GM12878 (cell line): ENCODE measurements at regions not wholly inside any gene's neighbourhood (a gene's known extent, or its start where the extent isn't known, plus 50 kb on each side); places are given as distances from the start of the nearest gene placed in this dataset.

ENCODE experiments used
- ATAC-seq: fragments of 200-7000 bp; cut with Tn5 transposase; 3 replicates; pipeline ENCODE4 v1.9.1; 2020; ENCODE audit warnings: mild to moderate bottlenecking, moderate library complexity
- BruUV-seq: library from RNA; stranded (reverse); fragments of 400-500 nt; replicated peaks from 2 replicates; lab custom pipeline; 2021; lab: Mats Ljungman, UMichigan
- CTCF ChIA-PET: fragments of 300-600 bp; sonication (Branson Sonifier 250); formaldehyde crosslinking; extraction: SDS; loops from one replicate; lab custom pipeline; 2021; ENCODE audit warnings: inconsistent platforms; lab: Yijun Ruan, JAX
- POLR2A ChIA-PET: fragments of 350-600 bp; formaldehyde crosslinking; extraction: SDS; loops from one replicate; lab custom pipeline; 2021; ENCODE audit warnings: inconsistent platforms; lab: Charles Lee
- RAD21 ChIA-PET: fragments of 300-600 bp; sonication (Branson Sonifier 250); formaldehyde crosslinking; loops from one replicate; lab custom pipeline; 2023; ENCODE audit warnings: antibody characterized with exemption; ENCODE audit not compliant: unreplicated experiment; lab: Charles Lee
- SMC1A ChIA-PET: fragments of 300-600 bp; sonication (Branson Sonifier 250); formaldehyde crosslinking; loops from one replicate; lab custom pipeline; 2023; ENCODE audit not compliant: unreplicated experiment, uncharacterized antibody; lab: Charles Lee
- DNase-seq: peaks from one replicate; pipeline ENCODE4 v3.0.0-alpha.2; 2011; ENCODE audit warnings: low read depth, low spot score
- FAIRE-seq: peaks from 3 replicates; lab custom pipeline; 2011; peaks lifted over from hg19 to GRCh38; lab: Jason Lieb, UNC
- H2AFZ ChIP-seq: 2 replicates; pipeline ENCODE4 v1.6.0; 2011; ENCODE audit warnings: low read depth, low read length, control low read depth; ENCODE audit not compliant: control insufficient read depth
- H3K27ac ChIP-seq: 2 replicates; pipeline ENCODE4 v1.5.1; 2011; ENCODE audit warnings: control low read depth; ENCODE audit not compliant: control insufficient read depth, insufficient read depth
- H3K27me3 ChIP-seq, 2 experiments: replicated peaks in 1 of 2; 2 replicates each; pipeline versions ENCODE4 v1.6.0 to v1.6.1; 2011; ENCODE audit warnings: low read length in 1 of 2; ENCODE audit not compliant: control insufficient read depth in 2 of 2, insufficient read depth in 2 of 2
- H3K36me3 ChIP-seq, 2 experiments: 2 replicates each; pipeline ENCODE4 v1.5.1; 2011; ENCODE audit warnings: low read length in 1 of 2; ENCODE audit not compliant: control insufficient read depth in 2 of 2, insufficient read depth in 2 of 2
- H3K4me1 ChIP-seq: 2 replicates; pipeline ENCODE4 v1.6.1; 2011; ENCODE audit warnings: mild to moderate bottlenecking, low read length, moderate library complexity, mixed read lengths; ENCODE audit not compliant: control insufficient read depth, insufficient read depth
- H3K4me2 ChIP-seq: 2 replicates; pipeline ENCODE4 v1.6.0; 2011; ENCODE audit warnings: control low read depth; ENCODE audit not compliant: control insufficient read depth, insufficient read depth
- H3K4me3 ChIP-seq: fragments of 200-600 bp; sonication (generic); 2 replicates; pipeline ENCODE4 v1.5.1; 2016
- H3K79me2 ChIP-seq: 2 replicates; pipeline ENCODE4 v1.6.0; 2011; ENCODE audit warnings: low read length; ENCODE audit not compliant: control insufficient read depth, insufficient read depth
- H3K9ac ChIP-seq: 2 replicates; pipeline ENCODE4 v1.8.0; 2011; ENCODE audit warnings: low read length, control low read depth, mixed read lengths; ENCODE audit not compliant: control insufficient read depth, insufficient read depth
- H3K9me3 ChIP-seq: replicated peaks from 3 replicates; pipeline ENCODE4 v1.5.1; 2011; ENCODE audit warnings: mild to moderate bottlenecking, low read length; ENCODE audit not compliant: control insufficient read depth, insufficient read depth
- H4K20me1 ChIP-seq: 2 replicates; pipeline ENCODE4 v1.6.0; 2011; ENCODE audit not compliant: control insufficient read depth, insufficient read depth
- ATF7 ChIP-seq: fragments of 450-650 bp; IDR thresholded peaks from 2 replicates; pipeline ENCODE4 v1.6.1; 2016; ENCODE audit warnings: low read depth, mild to moderate bottlenecking
- CBX5 ChIP-seq: sonication (generic); IDR thresholded peaks from 2 replicates; pipeline ENCODE4 v1.6.1; 2016; ENCODE audit warnings: low read depth, moderate library complexity, mild to moderate bottlenecking, inconsistent platforms
- E2F4 ChIP-seq: IDR thresholded peaks from 2 replicates; pipeline ENCODE4 v1.6.1; 2012; ENCODE audit warnings: low read depth, low read length, improper control_type of control experiment
- EGR1 ChIP-seq, 2 experiments: IDR thresholded peaks; 1 replicate in 1 of 2; 2 replicates in 1 of 2; pipeline ENCODE4 v1.6.1; 2011 to 2012; ENCODE audit warnings: low read depth in 2 of 2, low read length in 2 of 2, borderline replicate concordance in 1 of 2, mild to moderate bottlenecking in 1 of 2, moderate library complexity in 1 of 2
- EP300 ChIP-seq, 2 experiments: fragments of 150-350 bp in 1 of 2; IDR thresholded peaks; 2 replicates each; pipeline ENCODE4 v1.6.1; 2011 to 2012; ENCODE audit warnings: low read depth in 2 of 2, low read length in 2 of 2, borderline replicate concordance in 1 of 2, improper control_type of control experiment in 1 of 2, inconsistent platforms in 1 of 2; ENCODE audit not compliant: control insufficient read depth in 1 of 2
- EZH2 ChIP-seq: IDR thresholded peaks from 2 replicates; pipeline ENCODE4 v1.6.1; 2012; ENCODE audit warnings: low read depth, mild to moderate bottlenecking, control low read depth, inconsistent platforms, low read length, borderline replicate concordance; ENCODE audit not compliant: control insufficient read depth
- GATAD2B ChIP-seq: fragments of 450-650 bp; conservative IDR thresholded peaks from 2 replicates; pipeline ENCODE4 v1.6.1; 2017; ENCODE audit warnings: low read depth, mild to moderate bottlenecking, moderate library complexity
- PAX8 ChIP-seq: fragments of 450-650 bp; IDR thresholded peaks from 2 replicates; pipeline ENCODE4 v1.6.1; 2017; ENCODE audit warnings: mild to moderate bottlenecking, moderate library complexity
- POU2F2 ChIP-seq: IDR thresholded peaks from 3 replicates; pipeline ENCODE4 v1.6.1; 2011; ENCODE audit warnings: low read depth, mild to moderate bottlenecking, low read length, borderline replicate concordance
- RB1 ChIP-seq: fragments of 450-650 bp; formaldehyde crosslinking; IDR thresholded peaks from 2 replicates; pipeline ENCODE4 v1.6.1; 2017; ENCODE audit warnings: mild to moderate bottlenecking, borderline replicate concordance
- REST ChIP-seq: IDR thresholded peaks from 2 replicates; pipeline ENCODE4 v1.6.1; 2012; ENCODE audit warnings: mild to moderate bottlenecking, low read depth, low read length
- SIN3A ChIP-seq: IDR thresholded peaks from 2 replicates; pipeline ENCODE4 v1.6.1; 2012; ENCODE audit warnings: low read depth, low read length, improper control_type of control experiment
- TARDBP ChIP-seq: IDR thresholded peaks from 2 replicates; pipeline ENCODE4 v1.6.1; 2016; ENCODE audit warnings: borderline replicate concordance
- ZBTB4 ChIP-seq: fragments of 450-650 bp; formaldehyde crosslinking; IDR thresholded peaks from 2 replicates; pipeline ENCODE4 v1.4.0; 2022; ENCODE audit warnings: mild to moderate bottlenecking, moderate library complexity
- in situ Hi-C: fragments of 300-500 bp; cut with MboI; formaldehyde crosslinking; loops from 9 replicates; pipeline ENCODE4 v1.14.3; 2018; ENCODE audit warnings: mixed read lengths
- intact Hi-C: fragments of 100-400 bp; cut with micrococcal nuclease; formaldehyde crosslinking; loops from one replicate; pipeline ENCODE4 v1.14.2; 2022; ENCODE audit not compliant: unreplicated experiment
- TF ChIP-seq, protein P1 (sequence below): fragments of 450-650 bp; conservative IDR thresholded peaks from 2 replicates; pipeline ENCODE4 v1.6.1; 2017; ENCODE audit warnings: mild to moderate bottlenecking, moderate library complexity

- no peaks in the 10 kb centered on the region; a peak in 1 of 4 replicates for H3K36me3 ChIP-seq
- no peak overlapping the region for H3K4me3 ChIP-seq
- DNase-seq (no peak), ATAC-seq (no peak; the same call in 2 of the 3 replicates), FAIRE-seq (no peak)
- ChIA-PET SMC1A (no interaction called here), CTCF (no interaction called here), POLR2A (interaction anchor here (0.5 kb wide), 1 partner anchor 9 kb away, joined by 3 read pairs; no protein-coding TSS in a partner anchor), RAD21 (no interaction called here)
- H4K20me1 ChIP-seq: no peaks in the 10 kb centered on the region
- no peak overlapping the region; the same call in 1 of the 2 replicates for H2AFZ ChIP-seq
- BruUV-seq: no TSS peak
- H3K4me2 ChIP-seq: no peak overlapping the region
- no peaks in the 10 kb centered on the region for H3K79me2 ChIP-seq
- in situ Hi-C loops: no loop called here
- H3K27me3 ChIP-seq: no peaks in the 10 kb centered on the region
- peaks cover 12% of the 10 kb centered on the region for H3K4me1 ChIP-seq
- H3K9ac ChIP-seq: no peak overlapping the region
- H3K27ac ChIP-seq: no peak overlapping the region
- H3K9me3 ChIP-seq: no peaks in the 10 kb centered on the region
- intact Hi-C loops: no loop called here
- TF ChIP-seq RB1 (no peak), TARDBP (no peak), CBX5 (no peak), REST (no peak), ZBTB4 (CRISPR knock-in tag) (no peak), PAX8 (no peak), GATAD2B (no peak), EZH2 (no peak), E2F4 (no peak), POU2F2 (no peak), SIN3A (no peak), ATF7 (no peak), EGR1 (IDR thresholded peaks at IDR 0.05; ENCODE audit: borderline replicate concordance in 1 of 2, low read depth in 2 of 2, low read length in 2 of 2) (no peak), EP300 (IDR thresholded peaks at IDR 0.05; ENCODE audit: borderline replicate concordance in 1 of 2, control insufficient read depth in 1 of 2, low read depth in 2 of 2, low read length in 2 of 2) (no peak)
- TF ChIP-seq, protein P1, sequence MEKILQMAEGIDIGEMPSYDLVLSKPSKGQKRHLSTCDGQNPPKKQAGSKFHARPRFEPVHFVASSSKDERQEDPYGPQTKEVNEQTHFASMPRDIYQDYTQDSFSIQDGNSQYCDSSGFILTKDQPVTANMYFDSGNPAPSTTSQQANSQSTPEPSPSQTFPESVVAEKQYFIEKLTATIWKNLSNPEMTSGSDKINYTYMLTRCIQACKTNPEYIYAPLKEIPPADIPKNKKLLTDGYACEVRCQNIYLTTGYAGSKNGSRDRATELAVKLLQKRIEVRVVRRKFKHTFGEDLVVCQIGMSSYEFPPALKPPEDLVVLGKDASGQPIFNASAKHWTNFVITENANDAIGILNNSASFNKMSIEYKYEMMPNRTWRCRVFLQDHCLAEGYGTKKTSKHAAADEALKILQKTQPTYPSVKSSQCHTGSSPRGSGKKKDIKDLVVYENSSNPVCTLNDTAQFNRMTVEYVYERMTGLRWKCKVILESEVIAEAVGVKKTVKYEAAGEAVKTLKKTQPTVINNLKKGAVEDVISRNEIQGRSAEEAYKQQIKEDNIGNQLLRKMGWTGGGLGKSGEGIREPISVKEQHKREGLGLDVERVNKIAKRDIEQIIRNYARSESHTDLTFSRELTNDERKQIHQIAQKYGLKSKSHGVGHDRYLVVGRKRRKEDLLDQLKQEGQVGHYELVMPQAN: no peak
These were observed 76.5 kb downstream of the C11orf91 start for GRCh38 chr11:33624083-33624482.
